ENCODE measurements at regions not wholly inside any gene's neighbourhood (a gene's known extent, or its start where the extent isn't known, plus 50 kb on each side); places are given as distances from the start of the nearest gene placed in this dataset.

- no peaks in the 10 kb centered on the region for H3K36me3 ChIP-seq
- DNase-seq = no peak
- peaks cover 6% of the 10 kb centered on the region; the same call in 1 of the 2 replicates for H3K27me3 ChIP-seq
- H3K9me3 ChIP-seq = no peaks in the 10 kb centered on the region
- H3K4me3 ChIP-seq = no peak overlapping the region
Measured at GRCh38 chr18:78006006-78006773, 756.5 kb downstream of the GALR1 start.

GRCh38 chr18:78006774-78007260 lies 757.2 kb downstream of the GALR1 start:
- no peaks in the 10 kb centered on the region for H3K9me3 ChIP-seq
- no peak for DNase-seq
- no peaks in the 10 kb centered on the region for H3K36me3 ChIP-seq
- H3K27me3 ChIP-seq = peaks cover 6% of the 10 kb centered on the region; the same call in 1 of the 2 replicates
- no peak overlapping the region for H3K4me3 ChIP-seq

GRCh38 chr18:78010363-78010762 lies 760.7 kb downstream of the GALR1 start:
- Histone ChIP-seq H3K27me3 (peaks cover 3% of the 10 kb centered on the region; the same call in 1 of the 2 replicates), H3K36me3 (no peaks in the 10 kb centered on the region), H3K9me3 (no peaks in the 10 kb centered on the region), H3K4me3 (no peak overlapping the region)
- no peak for DNase-seq

DNA sequence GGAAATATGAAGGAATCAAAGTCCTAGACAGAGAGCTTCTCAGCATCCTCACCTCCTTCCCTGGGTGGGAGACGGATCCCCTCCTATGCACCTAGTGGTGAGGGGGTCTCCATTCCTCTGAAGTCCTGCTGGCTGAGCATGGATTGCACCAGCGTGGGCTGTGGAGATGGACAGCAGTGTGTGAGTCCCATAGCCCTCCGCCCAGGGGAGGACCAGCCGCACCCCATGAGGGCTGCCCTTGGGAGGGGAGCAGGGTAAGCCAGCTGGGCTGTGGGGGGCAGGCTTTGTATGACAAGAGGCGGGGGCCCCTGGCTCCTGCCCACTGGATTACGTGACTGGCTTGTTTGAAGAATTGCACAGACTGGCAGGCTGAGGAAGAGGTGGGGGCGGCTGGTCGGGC lies 768.2 kb downstream of the GALR1 start:
- no peaks in the 10 kb centered on the region for H3K27me3 ChIP-seq
- H3K36me3 ChIP-seq = no peaks in the 10 kb centered on the region
- DNase-seq = no peak
- H3K9me3 ChIP-seq = no peaks in the 10 kb centered on the region
- no peak overlapping the region for H3K4me3 ChIP-seq

DNA sequence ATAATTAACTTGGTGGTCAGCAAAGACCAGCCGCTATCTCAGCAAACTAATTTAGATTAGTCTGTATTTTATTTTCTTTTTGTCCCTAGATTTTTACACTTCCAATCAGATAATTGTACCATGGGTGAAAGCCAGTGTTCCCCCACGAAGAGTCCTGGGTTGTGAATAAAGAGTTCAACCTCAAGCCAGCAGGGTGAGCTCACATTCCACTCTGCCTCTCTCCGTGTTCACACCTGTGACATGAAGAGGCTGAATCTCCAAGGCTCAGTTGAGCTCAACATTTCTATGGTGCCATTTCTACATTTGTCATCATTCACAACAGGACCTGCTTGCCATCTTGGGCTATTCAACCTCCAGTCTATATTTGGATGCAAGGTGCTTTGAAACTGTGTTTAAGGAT lies 771.5 kb downstream of the GALR1 start:
- no peak overlapping the region for H3K4me3 ChIP-seq
- DNase-seq = no peak

DNA sequence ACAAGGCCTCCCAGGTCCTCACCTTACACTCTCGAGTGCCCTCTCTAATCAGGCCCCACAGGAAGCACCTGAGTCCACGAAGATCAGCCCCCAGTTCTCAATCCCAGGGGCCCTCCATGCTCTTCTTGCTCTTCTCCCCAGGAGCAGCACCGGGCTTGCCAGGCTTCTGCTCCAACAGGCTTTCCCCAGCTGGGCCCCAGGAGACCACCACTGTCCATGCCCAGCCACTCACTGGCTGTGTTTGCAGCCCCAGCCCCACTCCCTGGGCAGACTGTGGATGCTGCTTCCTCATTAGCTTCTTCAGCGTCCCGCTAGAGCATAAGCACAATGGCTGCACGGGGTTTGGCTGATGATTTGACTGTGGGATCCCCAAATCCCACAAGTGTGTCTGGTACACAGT lies 781.9 kb downstream of the GALR1 start:
- H3K9me3 ChIP-seq = no peaks in the 10 kb centered on the region
- no peak overlapping the region for H3K4me3 ChIP-seq
- DNase-seq = no peak
- H3K27me3 ChIP-seq = no peaks in the 10 kb centered on the region
- H3K36me3 ChIP-seq = no peaks in the 10 kb centered on the region

More for the DNA sequence above, 771.5 kb downstream of the GALR1 start:
- Histone ChIP-seq H3K27me3 (no peaks in the 10 kb centered on the region), H3K9me3 (no peaks in the 10 kb centered on the region), H3K36me3 (no peaks in the 10 kb centered on the region)

DNA sequence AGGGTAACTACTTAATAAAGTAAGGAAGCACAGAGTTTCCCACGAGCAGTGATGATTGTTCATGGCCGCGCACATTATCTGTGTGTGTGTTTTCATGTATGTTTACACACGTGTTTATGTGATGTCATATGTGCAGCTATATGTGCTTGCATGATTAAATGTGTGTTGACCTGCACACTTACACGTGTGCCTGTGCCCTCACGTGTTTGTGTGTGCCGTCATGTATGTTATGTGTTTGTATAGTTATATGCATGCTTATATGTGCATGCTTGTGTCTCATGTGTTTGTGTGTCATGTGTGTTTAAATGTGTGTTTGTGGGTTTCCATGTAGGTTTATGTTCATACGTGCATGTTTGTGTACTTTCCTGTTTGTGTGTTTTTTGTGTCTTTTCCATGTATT lies 782.3 kb downstream of the GALR1 start:
- Histone ChIP-seq H3K36me3 (no peaks in the 10 kb centered on the region), H3K27me3 (no peaks in the 10 kb centered on the region), H3K4me3 (no peak overlapping the region), H3K9me3 (no peaks in the 10 kb centered on the region)
- no peak for DNase-seq

- DNase-seq = no peak
- H3K27me3 ChIP-seq = no peaks in the 10 kb centered on the region
- H3K4me3 ChIP-seq = no peak overlapping the region
- H3K9me3 ChIP-seq = no peaks in the 10 kb centered on the region
- H3K36me3 ChIP-seq = no peaks in the 10 kb centered on the region
Measured at GRCh38 chr18:78032574-78032973, 782.9 kb downstream of the GALR1 start.

- Histone ChIP-seq H3K9me3 (no peaks in the 10 kb centered on the region), H3K36me3 (no peaks in the 10 kb centered on the region), H3K27me3 (no peaks in the 10 kb centered on the region), H3K4me3 (no peak overlapping the region)
- no peak for DNase-seq
Measured at GRCh38 chr18:78034755-78035154, 785.1 kb downstream of the GALR1 start.

DNA sequence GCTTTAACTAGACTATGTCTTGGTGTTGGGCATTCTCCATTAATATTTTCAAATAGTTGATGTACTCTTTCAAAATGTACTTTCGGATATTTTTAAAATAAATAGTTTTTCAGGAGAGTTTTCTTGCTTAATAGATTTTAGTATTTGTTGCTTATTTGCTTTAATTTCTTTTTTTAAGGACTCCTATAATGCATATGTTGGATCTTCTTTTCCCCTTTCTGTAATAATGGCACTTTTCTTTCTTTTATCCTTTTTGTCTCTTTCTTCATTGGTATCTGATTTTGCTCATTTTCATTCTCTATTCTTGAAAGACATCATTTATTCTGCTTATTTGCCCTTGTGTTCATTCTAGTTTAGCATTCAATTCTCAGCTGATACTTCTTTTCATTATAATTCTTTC lies 791.6 kb downstream of the GALR1 start:
- H3K9me3 ChIP-seq = peaks cover 2% of the 10 kb centered on the region; the same call in 1 of the 2 replicates

DNA sequence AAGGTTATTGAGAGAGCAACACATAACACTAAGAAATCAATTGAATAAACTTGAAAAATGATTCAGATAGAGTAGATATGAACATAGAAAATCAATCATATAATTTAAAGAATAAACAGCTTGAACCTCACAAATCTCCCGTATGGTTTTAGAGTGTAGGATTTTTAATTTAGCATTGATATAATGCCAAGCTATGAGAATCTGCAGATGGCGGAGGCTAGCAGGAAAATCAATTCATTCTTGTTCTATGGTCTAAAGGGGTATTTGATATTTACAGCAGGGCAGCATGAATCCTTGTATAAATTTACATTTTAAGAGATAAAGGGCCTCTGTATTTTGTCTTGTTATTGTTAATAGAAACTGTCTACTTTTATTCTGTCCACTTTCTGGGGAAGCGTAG lies 797.0 kb downstream of the GALR1 start:
- Histone ChIP-seq H3K27me3 (peaks cover 7% of the 10 kb centered on the region), H3K4me3 (no peak overlapping the region), H3K36me3 (no peaks in the 10 kb centered on the region)

More for the DNA sequence above, 791.6 kb downstream of the GALR1 start:
- Histone ChIP-seq H3K36me3 (no peaks in the 10 kb centered on the region), H3K27me3 (peaks cover 7% of the 10 kb centered on the region), H3K4me3 (no peak overlapping the region)
- no peak for DNase-seq

GRCh38 chr18:78049281-78049680 lies 799.6 kb downstream of the GALR1 start:
- Histone ChIP-seq H3K4me3 (no peak overlapping the region), H3K36me3 (no peaks in the 10 kb centered on the region), H3K27me3 (peaks cover 4% of the 10 kb centered on the region), H3K9me3 (no peaks in the 10 kb centered on the region)
- DNase-seq = no peak

More for the DNA sequence above, 797.0 kb downstream of the GALR1 start:
- no peaks in the 10 kb centered on the region for H3K9me3 ChIP-seq
- DNase-seq = no peak

DNA sequence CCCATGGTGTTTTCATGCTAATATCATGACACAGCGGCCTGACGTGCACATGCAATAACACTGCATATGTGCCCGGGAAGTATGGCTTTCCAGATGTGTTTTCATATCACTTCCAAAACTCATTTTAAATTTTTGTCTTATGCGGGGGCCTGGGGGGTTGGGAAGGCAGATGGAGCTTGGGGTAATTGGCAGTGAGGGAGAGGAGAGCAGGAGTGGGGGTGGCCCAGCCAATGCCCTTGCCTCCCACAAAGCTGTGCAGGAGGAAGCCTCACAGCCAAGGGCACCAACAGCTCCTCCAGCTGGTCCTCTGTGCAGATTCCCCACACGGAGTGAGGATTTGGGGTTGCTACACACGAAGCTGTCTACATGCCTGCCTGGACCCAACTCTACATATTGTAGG lies 805.2 kb downstream of the GALR1 start:
- DNase-seq = no peak
- H3K36me3 ChIP-seq = no peaks in the 10 kb centered on the region
- no peaks in the 10 kb centered on the region for H3K9me3 ChIP-seq
- no peak overlapping the region for H3K4me3 ChIP-seq
- H3K27me3 ChIP-seq = no peaks in the 10 kb centered on the region; the same call in 1 of the 2 replicates

GRCh38 chr18:78056011-78056410 lies 806.4 kb downstream of the GALR1 start:
- H3K4me3 ChIP-seq = no peak overlapping the region
- H3K36me3 ChIP-seq = no peaks in the 10 kb centered on the region
- no peaks in the 10 kb centered on the region for H3K9me3 ChIP-seq
- DNase-seq = no peak
- no peaks in the 10 kb centered on the region for H3K27me3 ChIP-seq

- peak; percentile 4 for DNase-seq
- no peak overlapping the region for H3K4me3 ChIP-seq
- H3K9me3 ChIP-seq = no peaks in the 10 kb centered on the region
- no peaks in the 10 kb centered on the region for H3K36me3 ChIP-seq
- H3K27me3 ChIP-seq = no peaks in the 10 kb centered on the region
Measured at GRCh38 chr18:78069784-78070664, 820.4 kb downstream of the GALR1 start.

GRCh38 chr18:78071166-78071710 lies 821.6 kb downstream of the GALR1 start:
- Histone ChIP-seq H3K9me3 (no peaks in the 10 kb centered on the region), H3K27me3 (peaks cover 4% of the 10 kb centered on the region; the same call in 1 of the 2 replicates), H3K4me3 (no peak overlapping the region), H3K36me3 (no peaks in the 10 kb centered on the region)
- no peak for DNase-seq

- no peak overlapping the region for H3K4me3 ChIP-seq
- peaks cover 4% of the 10 kb centered on the region; the same call in 1 of the 2 replicates for H3K27me3 ChIP-seq
- H3K9me3 ChIP-seq = no peaks in the 10 kb centered on the region
- no peaks in the 10 kb centered on the region for H3K36me3 ChIP-seq
- DNase-seq = no peak
Measured at GRCh38 chr18:78071776-78072175, 822.1 kb downstream of the GALR1 start.
